Stimulated activated CD8-positive, alpha-beta memory T cell treated with anti-CD3 and anti-CD28 coated beads, Interleukin-15, amount 100 ng/mL, for 4 hours (primary cell): ENCODE measurements at regions not wholly inside any gene's neighbourhood (a gene's known extent, or its start where the extent isn't known, plus 50 kb on each side); places are given as distances from the start of the nearest gene placed in this dataset.
"Not testable (repeated sequence)": the region's sequence is repeated elsewhere in the genome, so short reads cannot be mapped to it uniquely, and the experiment has no call there.

Experiments
- DNase-seq, 2 donors: peaks; one replicate each; pipeline ENCODE4 v3.0.0-alpha.2; 2020; ENCODE audit warnings: low read depth in 2 of 2

GRCh38 chr20:25987928-25988560, 291.4 kb upstream of the ZNF337 start:
- DNase-seq = not testable (repeated sequence)

- peak; percentile 21 to 25 for DNase-seq
These were observed 290.6 kb upstream of the ZNF337 start for GRCh38 chr20:25987073-25987927.

GRCh38 chr20:25985597-25985996, 288.9 kb upstream of the ZNF337 start:
- no peak for DNase-seq

GRCh38 chr20:25984933-25985332, 288.3 kb upstream of the ZNF337 start:
- DNase-seq = peak; percentile 13 to 30

GRCh38 chr20:25982701-25983100, 286.0 kb upstream of the ZNF337 start:
- not testable (repeated sequence) for DNase-seq

- not testable (repeated sequence) for DNase-seq
These were observed 282.0 kb upstream of the ZNF337 start for GRCh38 chr20:25978450-25979190.

GRCh38 chr20:25975816-25976215, 279.2 kb upstream of the ZNF337 start:
- not testable (repeated sequence) for DNase-seq

- DNase-seq = not testable (repeated sequence)
These were observed 268.6 kb upstream of the ZNF337 start for GRCh38 chr20:25965203-25965602.

GRCh38 chr20:25953876-25954275, 257.2 kb upstream of the ZNF337 start:
- DNase-seq = not testable (repeated sequence)

- not testable (repeated sequence) for DNase-seq
These were observed 238.6 kb upstream of the ZNF337 start for GRCh38 chr20:25935230-25935629.

GRCh38 chr20:25932806-25933205, 236.2 kb upstream of the ZNF337 start:
- not testable (repeated sequence) for DNase-seq

- DNase-seq = not testable (repeated sequence)
These were observed 235.5 kb upstream of the ZNF337 start for GRCh38 chr20:25932170-25932569.

GRCh38 chr20:25902321-25902720, 205.7 kb upstream of the ZNF337 start:
- DNase-seq = not testable (repeated sequence)

- DNase-seq = not testable (repeated sequence)
These were observed 202.0 kb upstream of the ZNF337 start for GRCh38 chr20:25898663-25899062.

- DNase-seq = not testable (repeated sequence)
These were observed 182.4 kb upstream of the ZNF337 start for GRCh38 chr20:25879096-25879495.

GRCh38 chr20:25868650-25868979, 172.0 kb upstream of the ZNF337 start:
- not testable (repeated sequence) for DNase-seq

GRCh38 chr20:25867776-25868649, 171.4 kb upstream of the ZNF337 start:
- peak in 1 of 2 donors; percentile 51 for DNase-seq

GRCh38 chr20:25867015-25867775, 170.5 kb upstream of the ZNF337 start:
- not testable (repeated sequence) for DNase-seq

GRCh38 chr20:25865715-25866656, 169.3 kb upstream of the ZNF337 start:
- DNase-seq = peak; percentile 41 to 51
